ENCODE measurements at regions not wholly inside any gene's neighbourhood (a gene's known extent, or its start where the extent isn't known, plus 50 kb on each side); places are given as distances from the start of the nearest gene placed in this dataset.

DNA sequence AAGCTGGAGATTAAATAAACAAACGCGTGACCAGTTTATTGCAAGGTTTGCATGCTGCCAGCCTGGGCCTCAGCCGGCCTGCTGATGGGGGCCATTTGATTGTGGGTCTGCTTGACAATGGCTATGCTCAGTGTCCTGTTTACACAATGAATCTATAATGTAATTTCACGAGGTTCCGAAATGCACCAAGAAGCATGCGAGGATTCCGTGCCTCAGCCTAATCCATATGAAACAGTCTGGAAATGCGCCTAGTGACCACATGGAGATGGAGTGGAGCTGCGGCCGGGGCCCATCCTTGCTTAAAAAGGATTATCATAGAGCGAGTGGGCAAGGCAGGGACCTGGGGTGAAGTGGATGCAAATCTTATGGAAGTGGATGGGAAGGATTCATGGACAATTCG is 382.4 kb downstream of the CDK5RAP2 start:
- H3K36me3 ChIP-seq, result no peaks in the 10 kb centered on the region
- H3K4me3 ChIP-seq, result no peak overlapping the region
- H3K27me3 ChIP-seq, result no peaks in the 10 kb centered on the region
- DNase-seq, result no peak
- intact Hi-C loops (cut with DNase I; ENCODE audit: low total_unique reads), result no loop called here
- no peaks in the 10 kb centered on the region for H3K9me3 ChIP-seq
- H3K4me1 ChIP-seq, result no peaks in the 10 kb centered on the region
- H3K27ac ChIP-seq, result no peak overlapping the region
- no peak for TF ChIP-seq CTCF (IDR thresholded peaks at IDR 0.05)

- Histone ChIP-seq H3K4me3 (no peak overlapping the region), H3K27ac (no peak overlapping the region), H3K9me3 (no peaks in the 10 kb centered on the region), H3K36me3 (no peaks in the 10 kb centered on the region), H3K27me3 (no peaks in the 10 kb centered on the region), H3K4me1 (no peaks in the 10 kb centered on the region)
- intact Hi-C loops (cut with DNase I; ENCODE audit: low total_unique reads), result no loop called here
- TF ChIP-seq CTCF (IDR thresholded peaks at IDR 0.05), result no peak
- DNase-seq, result no peak
Observed at GRCh38 chr9:120191141-120191540, 388.8 kb downstream of the CDK5RAP2 start.

DNA sequence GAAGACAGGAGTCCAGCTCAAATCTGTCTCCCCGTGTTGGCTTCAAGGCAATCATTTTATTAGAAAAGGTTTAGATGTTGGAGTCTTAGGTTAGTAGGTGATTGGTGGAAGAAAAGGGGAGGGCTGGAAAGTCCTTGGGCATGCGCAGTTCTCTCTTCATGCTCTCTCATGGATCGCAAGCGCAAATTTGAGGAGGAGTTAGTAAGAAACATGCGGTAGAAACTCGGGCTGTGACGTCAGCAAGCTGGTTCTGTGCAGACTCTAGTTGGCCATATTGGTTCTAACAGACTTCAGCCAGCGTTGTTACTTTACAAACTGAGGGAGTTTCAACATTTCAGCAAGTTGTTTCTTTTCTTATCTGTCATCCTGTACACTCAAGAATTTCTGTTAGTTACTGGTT is 392.2 kb downstream of the CDK5RAP2 start:
- no peaks in the 10 kb centered on the region for H3K36me3 ChIP-seq
- H3K4me1 ChIP-seq, result no peaks in the 10 kb centered on the region
- intact Hi-C loops (cut with DNase I; ENCODE audit: low total_unique reads), result no loop called here
- H3K9me3 ChIP-seq, result no peaks in the 10 kb centered on the region
- no peak for TF ChIP-seq CTCF (IDR thresholded peaks at IDR 0.05)
- H3K4me3 ChIP-seq, result no peak overlapping the region
- DNase-seq, result no peak
- H3K27me3 ChIP-seq, result no peaks in the 10 kb centered on the region
- H3K27ac ChIP-seq, result no peak overlapping the region

DNA sequence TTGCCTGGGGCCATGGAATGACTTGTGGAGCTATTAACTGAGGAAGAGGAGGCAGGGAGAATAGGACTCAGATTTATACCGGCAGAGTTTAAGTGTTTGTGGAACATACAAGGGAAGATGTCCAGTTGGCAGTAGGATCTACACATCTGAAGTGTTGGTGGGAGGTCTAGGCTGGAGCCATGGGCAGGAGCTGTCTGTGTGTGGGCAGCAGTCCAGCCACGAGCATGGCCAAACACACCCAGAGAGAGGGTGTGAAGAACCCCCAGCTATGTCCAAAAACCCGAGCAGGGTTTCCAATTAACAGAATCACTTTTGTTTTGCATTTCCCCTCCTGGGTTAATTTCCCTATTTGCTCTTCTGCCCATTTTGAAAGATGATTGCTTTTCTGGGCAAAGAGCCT is 393.7 kb downstream of the CDK5RAP2 start:
- TF ChIP-seq CTCF (IDR thresholded peaks at IDR 0.05), result no peak
- H3K4me3 ChIP-seq, result no peak overlapping the region
- DNase-seq, result no peak
- intact Hi-C loops (cut with DNase I; ENCODE audit: low total_unique reads), result no loop called here
- H3K4me1 ChIP-seq, result no peaks in the 10 kb centered on the region
- H3K27me3 ChIP-seq, result no peaks in the 10 kb centered on the region
- no peaks in the 10 kb centered on the region for H3K9me3 ChIP-seq
- H3K36me3 ChIP-seq, result no peaks in the 10 kb centered on the region
- no peak overlapping the region for H3K27ac ChIP-seq

DNA sequence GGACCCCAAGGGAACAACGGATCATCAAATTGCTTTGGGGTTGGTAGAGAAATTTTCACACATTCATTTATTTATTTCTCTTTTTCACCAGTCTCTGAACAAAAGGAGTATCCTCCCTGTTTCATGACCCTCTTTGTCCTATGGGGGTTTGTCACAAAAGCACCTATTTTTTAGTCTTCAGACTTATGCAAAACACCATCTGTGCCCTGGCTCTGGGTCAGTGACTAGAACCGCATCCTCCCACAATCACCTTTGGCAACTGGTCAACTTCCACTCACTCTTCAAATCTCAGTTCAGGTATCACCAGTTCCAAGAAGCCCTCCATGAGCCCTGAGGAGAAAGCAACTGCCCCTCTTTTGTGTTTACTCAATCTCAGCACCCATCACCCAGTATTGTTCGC is 395.7 kb downstream of the CDK5RAP2 start:
- no peak overlapping the region for H3K4me3 ChIP-seq
- intact Hi-C loops (cut with DNase I; ENCODE audit: low total_unique reads), result no loop called here
- no peaks in the 10 kb centered on the region for H3K27me3 ChIP-seq
- H3K4me1 ChIP-seq, result no peaks in the 10 kb centered on the region
- H3K9me3 ChIP-seq, result no peaks in the 10 kb centered on the region
- DNase-seq, result no peak
- TF ChIP-seq CTCF (IDR thresholded peaks at IDR 0.05), result no peak
- H3K27ac ChIP-seq, result no peak overlapping the region
- H3K36me3 ChIP-seq, result no peaks in the 10 kb centered on the region

GRCh38 chr9:120183615-120184014 is 396.4 kb downstream of the CDK5RAP2 start:
- Histone ChIP-seq H3K27me3 (no peaks in the 10 kb centered on the region), H3K4me3 (no peak overlapping the region), H3K36me3 (no peaks in the 10 kb centered on the region), H3K4me1 (no peaks in the 10 kb centered on the region), H3K27ac (no peak overlapping the region), H3K9me3 (no peaks in the 10 kb centered on the region)
- intact Hi-C loops (cut with DNase I; ENCODE audit: low total_unique reads), result no loop called here
- no peak for DNase-seq
- TF ChIP-seq CTCF (IDR thresholded peaks at IDR 0.05), result no peak
